ENCODE measurements at regions not wholly inside any gene's neighbourhood (a gene's known extent, or its start where the extent isn't known, plus 50 kb on each side); places are given as distances from the start of the nearest gene placed in this dataset.
A peak's percentile ranks its signal among the peaks of the same experiment; 100 is the strongest.

DNA sequence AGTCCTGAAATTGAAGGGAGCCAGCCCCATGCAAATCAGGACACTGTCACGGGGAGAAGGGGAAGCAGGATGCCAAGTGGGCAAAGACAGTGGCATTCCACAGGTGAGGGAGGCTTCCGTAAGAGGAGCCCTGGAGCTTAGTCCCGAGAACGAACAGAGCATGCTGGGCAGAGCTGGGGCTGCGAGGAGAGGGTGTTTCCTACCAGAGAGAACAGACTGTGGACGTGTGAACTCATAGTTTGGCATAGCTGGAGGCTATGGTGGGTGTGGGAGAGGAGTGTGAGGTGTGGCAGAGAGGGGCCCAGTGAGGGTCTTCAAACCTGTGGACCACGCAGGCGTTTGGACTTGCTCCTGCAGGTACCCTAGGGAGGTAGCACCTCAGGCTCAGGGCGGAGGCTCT, 102.8 kb upstream of the SMIM23 start:
- ChIA-PET POLR2A (no interaction called here), CTCF (ENCODE audit: low intra/inter-chr PET ratio, low total read pairs) (no interaction called here)
- Histone ChIP-seq H2AFZ (ENCODE audit: low read length) (no peak overlapping the region), H3K9ac (ENCODE audit: insufficient read depth, low read depth, low read length) (no peak overlapping the region), H3K9me3 (ENCODE audit: low read length) (no peaks in the 10 kb centered on the region), H3K4me1 (ENCODE audit: insufficient read depth, low read length) (peaks cover 8% of the 10 kb centered on the region), H3K27me3 (ENCODE audit: control insufficient read depth in 1 of 2, insufficient read depth in 2 of 2, low read length in 2 of 2) (peaks cover 0 to 45% of the 10 kb centered on the region in 2 experiments; a peak in 3 of 5 replicates), H3K79me2 (ENCODE audit: insufficient read depth, low read length) (no peaks in the 10 kb centered on the region), H3K27ac (ENCODE audit: extremely low read length, insufficient read depth, low read length) (no peak overlapping the region), H3K4me3 (replicated peaks in 1 of 3; ENCODE audit: insufficient read depth in 1 of 3, low read depth in 2 of 3, low read length in 3 of 3) (no peak overlapping the region), H4K20me1 (ENCODE audit: insufficient read depth, low read length) (no peaks in the 10 kb centered on the region), H3K4me2 (ENCODE audit: low read depth, low read length) (no peak overlapping the region), H3K36me3 (replicated peaks in 1 of 2; ENCODE audit: control insufficient read depth in 1 of 2, insufficient read depth in 2 of 2, low read length in 2 of 2) (no peaks in the 10 kb centered on the region)
- TF ChIP-seq SMYD3 (CRISPR knock-in tag; IDR thresholded peaks at IDR 0.05) (no peak), KDM5A (IDR thresholded peaks at IDR 0.05; ENCODE audit: borderline replicate concordance, low read length) (no peak), ZNF383 (CRISPR knock-in tag; IDR thresholded peaks at IDR 0.05; ENCODE audit: borderline replicate concordance) (no peak)
- DNase-seq (ENCODE audit: low spot score) (no peak), ATAC-seq (peak; percentile 50; the same call in 2 of the 3 replicates), FAIRE-seq (no peak)
- WGBS (ENCODE audit: low lambda C conversion rate): 2% methylated on average over 8 of the region's 9 CpGs
- BruUV-seq (replicated peaks): no TSS peak
- in situ Hi-C loops (cut with HindIII; ENCODE audit: extremely low pct_ligation_motif_present, low pct_unique_long_range_greater_than_20kb): no loop called here
- intact Hi-C loops (cut with micrococcal nuclease; ENCODE audit: unreplicated experiment): no loop called here

DNA sequence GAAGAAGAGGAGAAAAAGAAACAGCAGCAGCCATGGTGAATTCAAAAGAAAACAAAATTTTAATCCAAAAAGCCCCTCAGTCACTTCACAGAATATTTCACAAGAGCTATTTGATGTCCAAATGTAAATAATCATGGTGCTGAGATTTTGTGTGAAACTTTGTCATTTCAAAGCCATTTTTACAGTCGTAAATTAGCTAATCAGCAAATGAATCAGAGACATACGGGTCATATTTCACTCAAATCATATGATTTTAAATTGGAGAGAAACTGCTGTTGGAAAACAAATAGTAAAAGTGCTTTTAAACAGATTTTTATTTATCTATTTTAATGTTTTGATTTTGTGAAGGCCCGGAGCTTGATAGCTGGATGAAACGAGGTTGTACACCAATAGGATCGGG, 101.4 kb upstream of the SMIM23 start:
- DNase-seq (ENCODE audit: low spot score) (no peak), ATAC-seq (no peak), FAIRE-seq (no peak)
- no TSS peak for BruUV-seq (replicated peaks)
- H3K27ac ChIP-seq (ENCODE audit: extremely low read length, insufficient read depth, low read length): no peak overlapping the region
- no peak overlapping the region for H3K4me3 ChIP-seq (replicated peaks in 1 of 3; ENCODE audit: insufficient read depth in 1 of 3, low read depth in 2 of 3, low read length in 3 of 3)
- H3K4me1 ChIP-seq (ENCODE audit: insufficient read depth, low read length): peaks cover 8% of the 10 kb centered on the region
- H4K20me1 ChIP-seq (ENCODE audit: insufficient read depth, low read length): no peaks in the 10 kb centered on the region
- intact Hi-C loops (cut with micrococcal nuclease; ENCODE audit: unreplicated experiment): no loop called here
- H3K36me3 ChIP-seq (replicated peaks in 1 of 2; ENCODE audit: control insufficient read depth in 1 of 2, insufficient read depth in 2 of 2, low read length in 2 of 2): no peaks in the 10 kb centered on the region
- TF ChIP-seq NFKBIZ (CRISPR knock-in tag; IDR thresholded peaks at IDR 0.05): no peak
- no peak for TF ChIP-seq ZNF101 (CRISPR knock-in tag; IDR thresholded peaks at IDR 0.05; ENCODE audit: borderline replicate concordance, low read depth)
- TF ChIP-seq, protein P1, sequence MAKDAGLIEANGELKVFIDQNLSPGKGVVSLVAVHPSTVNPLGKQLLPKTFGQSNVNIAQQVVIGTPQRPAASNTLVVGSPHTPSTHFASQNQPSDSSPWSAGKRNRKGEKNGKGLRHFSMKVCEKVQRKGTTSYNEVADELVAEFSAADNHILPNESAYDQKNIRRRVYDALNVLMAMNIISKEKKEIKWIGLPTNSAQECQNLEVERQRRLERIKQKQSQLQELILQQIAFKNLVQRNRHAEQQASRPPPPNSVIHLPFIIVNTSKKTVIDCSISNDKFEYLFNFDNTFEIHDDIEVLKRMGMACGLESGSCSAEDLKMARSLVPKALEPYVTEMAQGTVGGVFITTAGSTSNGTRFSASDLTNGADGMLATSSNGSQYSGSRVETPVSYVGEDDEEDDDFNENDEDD (CRISPR knock-in tag; IDR thresholded peaks at IDR 0.05; ENCODE audit: borderline replicate concordance): no peak
- H3K9ac ChIP-seq (ENCODE audit: insufficient read depth, low read depth, low read length): no peak overlapping the region
- no peaks in the 10 kb centered on the region for H3K79me2 ChIP-seq (ENCODE audit: insufficient read depth, low read length)
- ChIA-PET POLR2A (no interaction called here), CTCF (ENCODE audit: low intra/inter-chr PET ratio, low total read pairs) (no interaction called here)
- no peaks in the 10 kb centered on the region for H3K9me3 ChIP-seq (ENCODE audit: low read length)
- H3K4me2 ChIP-seq (ENCODE audit: low read depth, low read length): no peak overlapping the region
- H2AFZ ChIP-seq (ENCODE audit: low read length): no peak overlapping the region
- WGBS (ENCODE audit: low lambda C conversion rate): 15% methylated on average over 5 of the region's 5 CpGs
- in situ Hi-C loops (cut with HindIII; ENCODE audit: extremely low pct_ligation_motif_present, low pct_unique_long_range_greater_than_20kb): no loop called here
- H3K27me3 ChIP-seq (ENCODE audit: control insufficient read depth in 1 of 2, insufficient read depth in 2 of 2, low read length in 2 of 2): peaks cover 0 to 49% of the 10 kb centered on the region in 2 experiments; a peak in 3 of 5 replicates

Measured in HepG2 (cell line).